ENCODE measurements at regions not wholly inside any gene's neighbourhood (a gene's known extent, or its start where the extent isn't known, plus 50 kb on each side); places are given as distances from the start of the nearest gene placed in this dataset.

DNA sequence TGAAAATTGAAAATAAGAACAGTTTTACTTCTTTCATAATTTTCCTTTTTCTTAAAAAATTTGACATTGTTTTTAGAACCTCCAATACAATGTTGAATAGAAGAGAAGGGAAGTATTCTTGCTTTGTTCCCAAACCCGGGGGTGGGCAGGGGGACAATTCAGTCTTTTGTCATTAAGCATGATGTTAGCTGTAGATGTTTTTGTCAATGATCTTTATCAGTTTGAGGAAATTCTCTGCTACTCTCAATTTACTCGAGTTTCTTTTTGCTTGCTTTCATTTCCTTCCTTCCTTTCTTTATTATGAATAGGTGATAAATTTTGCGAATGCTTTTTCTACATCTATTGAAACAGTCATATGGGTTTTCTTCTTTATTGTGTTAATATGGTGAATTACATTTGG, 183.2 kb upstream of the FRMD6 start:
- Histone ChIP-seq H3K4me3 (no peak overlapping the region), H3F3A (replicated peaks; ENCODE audit: low read depth) (no peaks in the 10 kb centered on the region), H4K20me1 (replicated peaks; ENCODE audit: insufficient read depth) (no peaks in the 10 kb centered on the region), H2AFZ (no peak overlapping the region), H3K27ac (ENCODE audit: low read depth) (no peak overlapping the region), H3K27me3 (ENCODE audit: insufficient read depth) (no peaks in the 10 kb centered on the region), H3K9me2 (ENCODE audit: insufficient read depth) (no peaks in the 10 kb centered on the region), H3K4me2 (no peak overlapping the region), H3K36me3 (ENCODE audit: insufficient read depth) (0 out of 2 replicates have a peak, but pooled peaks cover 4% of the 10 kb centered on the region), H3K79me2 (replicated peaks; ENCODE audit: insufficient read depth) (no peaks in the 10 kb centered on the region), H3K4me1 (ENCODE audit: insufficient read depth) (no peaks in the 10 kb centered on the region)
- Mint-ChIP-seq H3K4me1 (no peaks in the 10 kb centered on the region), H3K36me3 (ENCODE audit: low read depth) (peaks cover 7% of the 10 kb centered on the region), H3K4me3 (no peak overlapping the region), H3K9me3 (peaks cover 23% of the 10 kb centered on the region), H3K27me3 (ENCODE audit: insufficient read depth, low read depth, poor library complexity) (peaks cover 5% of the 10 kb centered on the region), H3K27ac (no peak overlapping the region)
- TF ChIP-seq, protein P1, sequence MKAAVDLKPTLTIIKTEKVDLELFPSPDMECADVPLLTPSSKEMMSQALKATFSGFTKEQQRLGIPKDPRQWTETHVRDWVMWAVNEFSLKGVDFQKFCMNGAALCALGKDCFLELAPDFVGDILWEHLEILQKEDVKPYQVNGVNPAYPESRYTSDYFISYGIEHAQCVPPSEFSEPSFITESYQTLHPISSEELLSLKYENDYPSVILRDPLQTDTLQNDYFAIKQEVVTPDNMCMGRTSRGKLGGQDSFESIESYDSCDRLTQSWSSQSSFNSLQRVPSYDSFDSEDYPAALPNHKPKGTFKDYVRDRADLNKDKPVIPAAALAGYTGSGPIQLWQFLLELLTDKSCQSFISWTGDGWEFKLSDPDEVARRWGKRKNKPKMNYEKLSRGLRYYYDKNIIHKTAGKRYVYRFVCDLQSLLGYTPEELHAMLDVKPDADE (IDR thresholded peaks at IDR 0.05) = no peak
- TF ChIP-seq ZNF331 (CRISPR knock-in tag; IDR thresholded peaks at IDR 0.05; ENCODE audit: low read depth) = no peak
- no peak for TF ChIP-seq NANOG (IDR thresholded peaks at IDR 0.05; ENCODE audit: borderline replicate concordance)
- no peak for TF ChIP-seq CTCF (conservative IDR thresholded peaks at IDR 0.05; ENCODE audit: low read depth in 2 of 2)
- TF ChIP-seq JUNB (IDR thresholded peaks at IDR 0.05; ENCODE audit: unreplicated experiment) = no peak
- TF ChIP-seq ZNF114 (CRISPR knock-in tag; IDR thresholded peaks at IDR 0.05) = no peak
- TF ChIP-seq EZH2 (IDR thresholded peaks at IDR 0.05; ENCODE audit: low read depth, unreplicated experiment) = no peak
- TF ChIP-seq STAT1 (IDR thresholded peaks at IDR 0.05; ENCODE audit: unreplicated experiment) = no peak
- TF ChIP-seq CREB1 (CRISPR knock-in tag; IDR thresholded peaks at IDR 0.05; ENCODE audit: low read depth) = no peak
- no peak for TF ChIP-seq POLR2AphosphoS5 (IDR thresholded peaks at IDR 0.05; ENCODE audit: low read depth)
- TF ChIP-seq EZH2phosphoT487 (IDR thresholded peaks at IDR 0.05; ENCODE audit: unreplicated experiment) = no peak
- TF ChIP-seq, protein P2, sequence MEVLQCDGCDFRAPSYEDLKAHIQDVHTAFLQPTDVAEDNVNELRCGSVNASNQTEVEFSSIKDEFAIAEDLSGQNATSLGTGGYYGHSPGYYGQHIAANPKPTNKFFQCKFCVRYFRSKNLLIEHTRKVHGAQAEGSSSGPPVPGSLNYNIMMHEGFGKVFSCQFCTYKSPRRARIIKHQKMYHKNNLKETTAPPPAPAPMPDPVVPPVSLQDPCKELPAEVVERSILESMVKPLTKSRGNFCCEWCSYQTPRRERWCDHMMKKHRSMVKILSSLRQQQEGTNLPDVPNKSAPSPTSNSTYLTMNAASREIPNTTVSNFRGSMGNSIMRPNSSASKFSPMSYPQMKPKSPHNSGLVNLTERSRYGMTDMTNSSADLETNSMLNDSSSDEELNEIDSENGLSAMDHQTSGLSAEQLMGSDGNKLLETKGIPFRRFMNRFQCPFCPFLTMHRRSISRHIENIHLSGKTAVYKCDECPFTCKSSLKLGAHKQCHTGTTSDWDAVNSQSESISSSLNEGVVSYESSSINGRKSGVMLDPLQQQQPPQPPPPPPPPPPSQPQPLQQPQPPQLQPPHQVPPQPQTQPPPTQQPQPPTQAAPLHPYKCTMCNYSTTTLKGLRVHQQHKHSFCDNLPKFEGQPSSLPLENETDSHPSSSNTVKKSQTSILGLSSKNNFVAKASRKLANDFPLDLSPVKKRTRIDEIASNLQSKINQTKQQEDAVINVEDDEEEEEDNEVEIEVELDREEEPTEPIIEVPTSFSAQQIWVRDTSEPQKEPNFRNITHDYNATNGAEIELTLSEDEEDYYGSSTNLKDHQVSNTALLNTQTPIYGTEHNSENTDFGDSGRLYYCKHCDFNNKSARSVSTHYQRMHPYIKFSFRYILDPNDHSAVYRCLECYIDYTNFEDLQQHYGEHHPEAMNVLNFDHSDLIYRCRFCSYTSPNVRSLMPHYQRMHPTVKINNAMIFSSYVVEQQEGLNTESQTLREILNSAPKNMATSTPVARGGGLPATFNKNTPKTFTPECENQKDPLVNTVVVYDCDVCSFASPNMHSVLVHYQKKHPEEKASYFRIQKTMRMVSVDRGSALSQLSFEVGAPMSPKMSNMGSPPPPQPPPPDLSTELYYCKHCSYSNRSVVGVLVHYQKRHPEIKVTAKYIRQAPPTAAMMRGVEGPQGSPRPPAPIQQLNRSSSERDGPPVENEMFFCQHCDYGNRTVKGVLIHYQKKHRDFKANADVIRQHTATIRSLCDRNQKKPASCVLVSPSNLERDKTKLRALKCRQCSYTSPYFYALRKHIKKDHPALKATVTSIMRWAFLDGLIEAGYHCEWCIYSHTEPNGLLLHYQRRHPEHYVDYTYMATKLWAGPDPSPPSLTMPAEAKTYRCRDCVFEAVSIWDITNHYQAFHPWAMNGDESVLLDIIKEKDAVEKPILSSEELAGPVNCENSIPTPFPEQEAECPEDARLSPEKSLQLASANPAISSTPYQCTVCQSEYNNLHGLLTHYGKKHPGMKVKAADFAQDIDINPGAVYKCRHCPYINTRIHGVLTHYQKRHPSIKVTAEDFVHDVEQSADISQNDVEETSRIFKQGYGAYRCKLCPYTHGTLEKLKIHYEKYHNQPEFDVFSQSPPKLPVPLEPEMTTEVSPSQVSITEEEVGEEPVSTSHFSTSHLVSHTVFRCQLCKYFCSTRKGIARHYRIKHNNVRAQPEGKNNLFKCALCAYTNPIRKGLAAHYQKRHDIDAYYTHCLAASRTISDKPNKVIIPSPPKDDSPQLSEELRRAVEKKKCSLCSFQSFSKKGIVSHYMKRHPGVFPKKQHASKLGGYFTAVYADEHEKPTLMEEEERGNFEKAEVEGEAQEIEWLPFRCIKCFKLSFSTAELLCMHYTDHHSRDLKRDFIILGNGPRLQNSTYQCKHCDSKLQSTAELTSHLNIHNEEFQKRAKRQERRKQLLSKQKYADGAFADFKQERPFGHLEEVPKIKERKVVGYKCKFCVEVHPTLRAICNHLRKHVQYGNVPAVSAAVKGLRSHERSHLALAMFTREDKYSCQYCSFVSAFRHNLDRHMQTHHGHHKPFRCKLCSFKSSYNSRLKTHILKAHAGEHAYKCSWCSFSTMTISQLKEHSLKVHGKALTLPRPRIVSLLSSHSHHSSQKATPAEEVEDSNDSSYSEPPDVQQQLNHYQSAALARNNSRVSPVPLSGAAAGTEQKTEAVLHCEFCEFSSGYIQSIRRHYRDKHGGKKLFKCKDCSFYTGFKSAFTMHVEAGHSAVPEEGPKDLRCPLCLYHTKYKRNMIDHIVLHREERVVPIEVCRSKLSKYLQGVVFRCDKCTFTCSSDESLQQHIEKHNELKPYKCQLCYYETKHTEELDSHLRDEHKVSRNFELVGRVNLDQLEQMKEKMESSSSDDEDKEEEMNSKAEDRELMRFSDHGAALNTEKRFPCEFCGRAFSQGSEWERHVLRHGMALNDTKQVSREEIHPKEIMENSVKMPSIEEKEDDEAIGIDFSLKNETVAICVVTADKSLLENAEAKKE (CRISPR knock-in tag; IDR thresholded peaks at IDR 0.05) = no peak
- TF ChIP-seq, protein P3, sequence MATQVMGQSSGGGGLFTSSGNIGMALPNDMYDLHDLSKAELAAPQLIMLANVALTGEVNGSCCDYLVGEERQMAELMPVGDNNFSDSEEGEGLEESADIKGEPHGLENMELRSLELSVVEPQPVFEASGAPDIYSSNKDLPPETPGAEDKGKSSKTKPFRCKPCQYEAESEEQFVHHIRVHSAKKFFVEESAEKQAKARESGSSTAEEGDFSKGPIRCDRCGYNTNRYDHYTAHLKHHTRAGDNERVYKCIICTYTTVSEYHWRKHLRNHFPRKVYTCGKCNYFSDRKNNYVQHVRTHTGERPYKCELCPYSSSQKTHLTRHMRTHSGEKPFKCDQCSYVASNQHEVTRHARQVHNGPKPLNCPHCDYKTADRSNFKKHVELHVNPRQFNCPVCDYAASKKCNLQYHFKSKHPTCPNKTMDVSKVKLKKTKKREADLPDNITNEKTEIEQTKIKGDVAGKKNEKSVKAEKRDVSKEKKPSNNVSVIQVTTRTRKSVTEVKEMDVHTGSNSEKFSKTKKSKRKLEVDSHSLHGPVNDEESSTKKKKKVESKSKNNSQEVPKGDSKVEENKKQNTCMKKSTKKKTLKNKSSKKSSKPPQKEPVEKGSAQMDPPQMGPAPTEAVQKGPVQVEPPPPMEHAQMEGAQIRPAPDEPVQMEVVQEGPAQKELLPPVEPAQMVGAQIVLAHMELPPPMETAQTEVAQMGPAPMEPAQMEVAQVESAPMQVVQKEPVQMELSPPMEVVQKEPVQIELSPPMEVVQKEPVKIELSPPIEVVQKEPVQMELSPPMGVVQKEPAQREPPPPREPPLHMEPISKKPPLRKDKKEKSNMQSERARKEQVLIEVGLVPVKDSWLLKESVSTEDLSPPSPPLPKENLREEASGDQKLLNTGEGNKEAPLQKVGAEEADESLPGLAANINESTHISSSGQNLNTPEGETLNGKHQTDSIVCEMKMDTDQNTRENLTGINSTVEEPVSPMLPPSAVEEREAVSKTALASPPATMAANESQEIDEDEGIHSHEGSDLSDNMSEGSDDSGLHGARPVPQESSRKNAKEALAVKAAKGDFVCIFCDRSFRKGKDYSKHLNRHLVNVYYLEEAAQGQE (IDR thresholded peaks at IDR 0.05; ENCODE audit: unreplicated experiment) = no peak
- ATAC-seq = no peak
- no peak for DNase-seq (ENCODE audit: low spot score)
